Activated CD4-positive, alpha-beta T cell treated with anti-CD3 and anti-CD28 coated beads, Interleukin-2, amount 50 U/mL, for 4 hours (primary cell): ENCODE measurements at regions not wholly inside any gene's neighbourhood (a gene's known extent, or its start where the extent isn't known, plus 50 kb on each side); places are given as distances from the start of the nearest gene placed in this dataset.
"Not testable (repeated sequence)": the region's sequence is repeated elsewhere in the genome, so short reads cannot be mapped to it uniquely, and the experiment has no call there.

Experiments used
- DNase-seq, 2 experiments: peaks; one replicate each; pipeline ENCODE4 v3.0.0-alpha.2; 2020

DNA sequence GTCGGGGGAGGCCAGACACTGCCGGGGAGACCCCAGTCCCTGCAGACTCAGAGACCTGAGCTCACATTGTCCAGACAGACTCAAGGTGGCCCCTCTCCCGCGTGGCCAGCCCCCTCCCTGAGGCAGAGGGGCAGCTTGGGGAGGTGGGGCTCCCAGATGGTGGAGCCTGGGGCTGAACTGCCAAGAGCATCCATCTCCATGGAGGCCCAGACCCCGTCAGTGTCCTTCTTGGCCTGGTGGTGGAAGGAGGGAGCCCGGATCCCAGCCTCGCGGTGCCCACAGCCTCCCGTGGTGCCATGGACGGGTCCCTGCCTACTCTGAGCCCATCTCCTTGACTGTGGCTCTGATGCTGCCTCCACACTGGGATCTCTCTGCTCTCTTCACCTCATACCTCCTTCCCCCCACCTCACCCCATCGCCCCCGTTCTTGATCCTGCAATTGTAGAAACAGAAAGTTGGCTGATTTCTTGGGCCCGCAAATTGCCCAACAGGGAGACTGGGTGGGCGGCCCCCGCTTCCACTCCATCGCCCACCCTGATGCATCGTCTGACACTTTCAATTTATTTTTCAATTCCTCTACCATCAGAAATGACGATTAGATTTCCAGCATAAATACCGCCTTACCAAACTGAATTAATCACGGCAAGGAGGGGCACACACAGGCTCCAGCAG lies 348.9 kb downstream of the MATN1 start:
- no peak for DNase-seq

DNA sequence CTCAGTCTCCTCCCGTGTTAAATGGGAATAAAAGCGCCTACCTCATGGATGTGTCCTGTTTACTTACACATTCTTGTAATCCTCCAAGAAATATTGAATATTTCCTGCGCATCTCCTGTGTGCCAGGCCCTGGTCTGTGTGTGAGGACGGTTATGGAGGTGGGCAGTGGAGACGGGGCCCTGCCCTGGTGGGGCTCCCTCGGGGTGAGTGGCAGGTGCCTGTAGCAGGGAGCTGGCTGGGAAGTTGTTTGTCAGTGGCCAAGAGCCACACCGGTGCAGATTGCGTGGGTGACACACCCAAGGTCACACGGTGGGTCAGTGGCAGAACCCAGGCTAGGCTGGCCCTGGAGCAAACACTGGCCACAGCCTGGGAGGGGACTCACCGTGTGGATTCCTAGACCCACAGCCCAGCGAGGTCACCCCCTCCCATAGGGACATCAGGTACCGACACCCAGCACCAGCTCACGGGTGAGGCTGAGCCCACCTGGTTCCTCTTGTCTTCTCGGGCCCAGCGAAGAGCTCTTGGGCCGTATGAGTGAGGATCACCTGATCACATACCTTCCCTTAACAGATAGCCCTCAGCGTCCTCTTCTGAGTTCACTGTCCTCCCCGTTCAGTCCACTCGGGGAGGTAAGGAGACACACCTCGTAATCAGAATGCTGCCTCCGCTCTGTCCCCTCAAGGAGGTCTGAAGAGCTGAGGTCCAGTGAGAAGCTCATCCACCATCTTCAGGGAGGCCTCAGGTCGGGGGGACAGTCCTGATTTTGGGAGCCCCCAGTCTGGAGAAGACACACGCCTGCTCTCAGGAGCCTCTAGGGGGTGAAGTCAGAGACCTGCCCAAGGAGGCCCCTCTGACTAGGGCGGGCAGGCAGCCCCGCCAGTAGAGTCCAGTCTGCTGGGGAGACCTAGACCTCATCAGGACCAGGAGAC lies 349.6 kb downstream of the MATN1 start:
- DNase-seq, result no peak

DNA sequence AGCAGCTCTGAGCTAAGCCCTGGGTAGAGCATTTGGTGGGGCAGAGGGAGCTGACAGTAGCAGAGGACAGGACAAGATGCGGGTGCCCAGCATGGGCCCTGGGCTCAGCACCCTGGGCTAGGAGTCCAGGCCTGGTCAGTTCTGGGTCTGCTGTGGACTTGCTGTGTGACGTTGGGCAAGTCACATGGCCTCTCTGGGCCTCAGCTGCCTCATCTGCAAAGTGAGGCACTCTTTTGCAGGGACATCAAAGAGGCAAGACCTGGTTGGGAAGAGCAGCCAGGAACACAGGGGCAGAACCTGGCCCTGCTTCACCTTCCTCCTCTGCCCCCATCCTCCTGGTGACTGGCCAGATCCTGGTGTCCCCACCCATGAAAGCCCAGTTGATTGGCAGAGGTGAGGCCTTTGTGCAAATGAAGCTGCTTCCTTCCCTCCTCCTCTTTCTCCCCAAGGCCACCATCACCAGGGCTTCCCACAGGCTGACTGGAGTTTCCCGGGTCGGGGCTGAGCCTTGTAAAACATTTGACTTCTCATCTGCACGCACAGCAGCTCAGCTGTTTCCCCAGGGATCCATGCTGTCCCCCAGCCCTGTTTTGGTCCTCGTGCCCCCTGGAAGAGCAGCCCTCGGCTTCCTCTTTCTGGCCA lies 350.5 kb downstream of the MATN1 start:
- DNase-seq, result no peak

DNA sequence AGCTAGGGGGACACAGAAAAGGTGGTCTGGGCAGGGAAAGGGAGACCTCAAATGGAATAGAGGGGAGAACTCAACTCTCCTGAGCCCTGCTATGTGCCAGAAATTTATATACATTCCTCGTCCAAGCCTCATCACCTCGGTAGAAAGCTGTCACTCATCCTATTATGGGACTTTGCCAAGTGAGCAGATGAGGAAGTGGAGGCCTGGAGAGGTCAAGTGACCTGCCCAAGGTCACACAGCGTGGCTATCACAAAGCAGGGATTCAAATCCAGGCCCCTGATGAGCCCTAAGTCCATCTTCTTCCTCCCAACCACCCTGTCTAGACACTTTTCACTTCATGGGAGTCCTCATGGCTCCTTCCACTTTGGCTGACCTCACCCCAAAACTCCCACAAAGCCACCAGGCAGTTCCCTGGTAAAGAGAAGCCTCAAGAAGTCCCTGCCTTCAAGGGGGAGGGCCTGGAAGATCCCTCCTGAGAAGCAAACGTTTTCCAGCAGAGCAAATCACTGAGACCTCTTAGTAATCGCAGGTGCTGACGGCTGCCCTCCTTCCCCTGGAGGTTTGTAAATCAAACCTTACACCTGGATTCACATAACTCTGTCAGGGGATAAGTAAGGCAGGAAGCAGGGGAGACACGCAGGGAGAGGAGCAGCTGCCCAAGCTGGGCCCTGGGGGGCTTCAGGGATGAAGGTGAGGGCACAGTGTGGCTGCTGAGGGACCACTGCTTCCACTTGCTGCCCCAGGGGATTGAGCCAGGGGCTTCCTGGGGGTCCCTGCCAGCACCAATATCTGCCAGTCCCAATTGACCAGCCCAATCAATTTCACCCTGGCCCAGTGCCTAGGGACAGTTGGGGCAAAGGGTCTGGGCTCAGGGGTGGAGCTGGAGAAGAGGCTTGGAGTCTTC lies 351.2 kb downstream of the MATN1 start:
- no peak for DNase-seq

DNA sequence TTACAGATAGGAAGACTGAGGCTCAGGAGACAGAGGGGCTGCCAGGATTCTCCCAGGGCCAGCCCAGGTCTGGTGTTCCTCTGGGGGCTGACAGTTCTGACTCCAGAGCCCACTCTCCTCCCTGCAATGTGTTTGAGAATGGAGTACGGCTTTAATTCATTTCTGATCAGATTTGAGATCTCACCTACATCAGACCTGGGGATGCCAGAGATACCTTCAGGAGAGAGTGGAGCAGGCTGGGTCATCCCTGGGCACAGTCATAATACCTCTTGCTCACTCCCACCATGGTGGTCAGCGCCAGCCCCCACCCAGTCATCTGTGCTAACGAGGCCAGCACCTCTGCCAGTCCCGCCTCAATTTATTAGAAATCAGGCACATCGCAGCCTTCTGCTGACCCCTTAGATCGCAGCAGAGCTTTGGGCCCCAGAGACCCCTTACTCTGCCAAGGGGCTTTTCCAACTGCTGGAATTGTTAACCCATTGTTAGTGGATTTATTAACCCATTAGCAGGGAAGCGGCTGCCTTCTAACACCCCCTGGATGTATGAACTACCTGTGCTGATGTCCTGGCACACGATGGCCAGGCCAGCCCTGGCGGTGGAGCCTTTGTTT lies 352.1 kb downstream of the MATN1 start:
- no peak for DNase-seq

DNA sequence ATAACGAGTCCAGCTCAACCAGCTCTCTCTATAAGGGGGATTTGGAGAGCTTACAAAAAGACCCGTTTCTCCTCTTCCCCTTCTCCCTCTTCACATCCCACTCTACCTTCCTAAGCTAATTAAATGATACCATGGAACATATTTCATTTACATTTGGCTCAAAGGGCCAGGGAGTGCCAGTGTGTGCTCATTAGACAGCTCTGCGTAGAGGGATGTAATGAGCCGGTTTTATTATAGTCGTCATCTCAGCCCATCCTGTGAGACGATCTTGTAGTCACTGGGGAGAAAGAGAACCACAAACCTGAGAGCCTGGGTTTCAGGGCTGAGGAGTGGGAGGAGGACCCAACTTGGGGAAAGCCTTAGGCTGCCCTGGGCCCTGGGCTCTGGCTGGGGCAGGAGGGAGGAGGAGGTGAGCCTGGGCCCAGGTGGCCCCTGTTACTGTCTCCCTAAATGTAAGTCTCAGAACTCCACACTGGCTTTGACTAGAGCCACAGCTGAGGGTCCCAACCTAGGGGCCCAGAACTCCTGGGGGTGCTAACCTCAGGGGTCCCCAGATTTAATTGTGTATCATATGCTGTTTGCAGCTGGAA lies 354.6 kb downstream of the MATN1 start:
- DNase-seq, result no peak

DNA sequence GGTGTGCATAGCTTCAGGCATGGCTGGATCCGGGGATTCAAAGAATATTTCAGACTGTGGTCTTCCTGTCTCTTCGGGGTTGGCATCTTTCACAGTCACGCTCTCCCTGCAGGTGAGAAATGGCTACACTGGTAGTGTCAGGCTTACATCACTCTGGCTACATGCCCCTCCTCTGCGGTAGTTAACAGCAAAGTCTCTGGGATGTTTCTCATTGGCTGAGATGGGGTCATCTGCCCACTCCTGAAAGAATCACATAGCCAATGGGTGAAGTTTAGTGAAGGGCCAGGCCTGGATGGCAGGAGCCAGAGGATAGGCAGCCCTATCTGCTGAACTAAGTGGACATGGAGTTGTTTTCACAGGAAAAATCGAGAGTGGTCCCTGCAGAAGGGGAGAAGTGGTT lies 356.5 kb downstream of the MATN1 start:
- no peak for DNase-seq

DNA sequence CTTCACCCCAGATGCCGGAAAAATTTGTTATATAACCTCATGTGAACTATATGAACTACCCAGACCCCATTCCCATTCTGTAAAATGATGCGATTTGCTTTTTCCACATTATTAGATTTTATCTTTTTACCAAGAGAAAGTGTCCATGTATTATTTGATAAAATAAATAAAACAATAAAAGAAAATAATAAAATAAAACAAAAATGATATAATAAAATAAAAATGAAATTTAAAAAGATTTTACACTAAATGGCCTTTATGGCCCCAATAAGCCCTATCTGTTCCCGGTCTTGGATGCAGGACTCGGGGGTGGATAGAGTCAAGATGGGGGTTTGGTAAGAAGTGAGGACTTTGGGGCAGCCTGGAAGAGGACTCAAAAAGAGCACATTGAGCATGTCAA lies 357.2 kb downstream of the MATN1 start:
- DNase-seq, result no peak

DNA sequence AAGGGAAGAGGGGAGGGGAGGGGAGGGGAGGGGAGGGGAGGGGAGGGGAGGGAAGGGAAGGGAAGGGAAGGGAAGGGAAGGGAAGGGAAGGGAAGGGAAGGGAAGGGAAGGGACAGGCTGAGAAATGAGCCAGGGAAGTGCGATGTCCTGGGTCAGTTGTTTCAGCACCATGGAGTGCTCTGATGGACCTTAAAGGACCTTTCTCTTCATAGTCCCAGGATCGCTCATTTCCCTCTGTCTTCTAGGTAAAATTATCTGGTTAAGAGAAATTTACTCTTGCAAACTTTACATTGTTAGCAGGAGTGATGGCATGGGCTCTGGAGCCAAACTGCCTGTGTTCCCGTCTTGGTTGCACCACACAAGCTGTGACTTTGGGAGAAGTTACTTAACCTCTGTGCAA lies 357.8 kb downstream of the MATN1 start:
- DNase-seq, result no peak

DNA sequence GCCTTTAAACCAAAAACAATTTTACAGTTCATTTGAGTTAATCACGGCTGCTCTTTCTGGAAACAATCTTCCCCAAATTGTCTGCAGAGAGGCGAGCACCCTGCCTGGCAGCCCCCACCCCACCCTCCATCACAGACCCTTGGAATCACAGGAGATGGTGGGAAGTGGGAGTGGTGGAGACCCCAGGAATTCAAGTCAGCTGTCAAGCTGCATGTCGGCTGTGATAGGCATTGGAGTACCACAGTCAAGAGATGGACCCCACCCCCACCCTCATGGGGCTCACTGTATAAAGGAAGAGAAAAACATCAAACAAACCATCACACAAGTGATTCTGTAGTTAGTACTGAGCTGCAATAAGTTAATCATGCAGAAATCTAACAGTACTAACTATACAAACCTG lies 360.4 kb downstream of the MATN1 start:
- no peak for DNase-seq

DNA sequence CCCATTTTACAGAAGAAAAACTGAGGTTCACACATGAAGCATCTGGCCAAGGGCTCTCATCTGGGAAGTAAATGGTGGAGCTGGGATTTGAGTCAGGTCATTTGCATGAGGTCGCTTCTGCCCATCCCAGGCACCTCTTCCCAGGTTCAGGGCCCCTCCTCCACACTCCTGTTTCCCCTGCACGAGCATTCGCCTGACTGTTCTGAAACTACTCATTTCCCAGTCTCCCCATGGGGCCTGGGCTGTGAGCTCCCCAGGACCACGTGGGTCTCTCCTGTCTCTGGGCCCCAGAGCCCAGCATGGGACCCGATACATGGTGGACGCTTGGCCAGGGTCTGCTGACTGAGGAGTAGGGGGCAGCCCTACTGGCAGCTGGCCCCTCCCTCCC lies 360.8 kb downstream of the MATN1 start:
- no peak for DNase-seq

DNA sequence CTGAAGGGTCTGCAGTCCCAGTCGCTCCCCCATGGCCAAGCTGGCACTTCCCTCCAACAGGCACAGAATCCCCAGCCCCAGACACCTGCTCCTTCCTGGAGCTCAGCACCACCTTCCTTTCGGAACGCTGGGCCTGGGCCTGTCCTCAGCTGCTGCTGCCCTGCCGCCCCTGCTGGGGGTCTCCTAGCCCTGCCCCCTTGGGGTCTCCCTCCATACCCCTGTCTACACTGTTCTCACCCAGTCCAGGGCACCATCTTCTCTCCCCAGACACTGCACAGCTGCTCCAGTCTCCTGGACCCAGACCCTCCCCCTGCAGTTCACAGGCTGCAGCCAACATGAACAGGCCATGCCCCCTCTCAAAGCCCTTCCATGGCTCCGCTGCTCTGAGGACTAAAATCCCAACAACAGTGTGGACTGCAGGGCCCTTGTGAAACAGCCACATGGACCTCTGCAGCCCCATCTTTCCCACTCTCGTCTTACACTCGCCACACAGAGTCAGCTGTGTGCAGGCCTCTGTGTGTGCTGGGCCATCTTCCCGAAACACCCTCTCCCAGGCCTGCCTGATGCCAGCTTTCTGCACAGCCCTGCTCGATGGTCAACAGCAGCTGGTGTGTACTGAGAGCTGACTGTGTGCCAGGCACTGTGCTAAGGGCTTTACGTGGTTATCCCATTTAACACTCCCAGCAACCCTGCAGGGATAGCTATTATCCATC lies 361.3 kb downstream of the MATN1 start:
- DNase-seq, result not testable (repeated sequence)

DNA sequence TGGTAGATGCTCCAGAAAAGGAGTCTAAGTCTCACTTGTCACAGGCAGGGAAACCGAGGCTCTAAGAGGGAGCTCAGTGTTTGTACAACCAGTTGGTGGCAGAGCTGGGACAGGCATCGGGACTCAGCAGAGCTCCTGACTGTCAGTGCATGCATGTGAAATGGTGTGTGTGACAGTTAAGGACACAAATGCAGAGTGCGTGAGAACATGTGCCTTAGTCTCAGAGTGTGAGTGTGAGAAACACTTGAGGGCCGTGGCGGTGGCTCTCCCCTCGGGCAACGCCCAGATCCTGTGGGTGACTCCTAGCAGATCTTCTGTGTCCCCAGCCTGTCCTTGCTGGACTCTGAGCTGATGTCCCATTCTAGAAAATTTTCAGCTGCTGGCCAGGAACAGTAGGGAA lies 362.6 kb downstream of the MATN1 start:
- DNase-seq, result no peak

DNA sequence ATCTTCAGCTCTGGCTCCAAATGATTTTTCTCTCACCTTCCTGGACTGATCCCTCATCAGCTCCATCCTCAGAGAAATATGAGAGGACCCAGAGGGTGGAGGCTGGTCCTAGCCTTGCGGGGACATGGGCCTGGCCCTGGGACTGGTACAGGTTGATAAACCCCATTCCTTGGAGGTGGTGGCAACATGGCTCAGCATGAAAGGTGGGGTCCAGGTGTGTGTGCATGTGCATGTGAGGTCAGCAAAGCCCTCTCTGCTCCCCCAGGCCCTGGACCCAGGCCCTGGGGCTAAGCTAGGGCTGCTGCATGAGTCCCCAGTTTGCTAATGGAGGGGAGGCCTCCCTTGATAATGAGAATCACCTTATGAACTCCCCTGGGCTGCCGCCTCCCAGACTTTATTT lies 363.1 kb downstream of the MATN1 start:
- no peak for DNase-seq

DNA sequence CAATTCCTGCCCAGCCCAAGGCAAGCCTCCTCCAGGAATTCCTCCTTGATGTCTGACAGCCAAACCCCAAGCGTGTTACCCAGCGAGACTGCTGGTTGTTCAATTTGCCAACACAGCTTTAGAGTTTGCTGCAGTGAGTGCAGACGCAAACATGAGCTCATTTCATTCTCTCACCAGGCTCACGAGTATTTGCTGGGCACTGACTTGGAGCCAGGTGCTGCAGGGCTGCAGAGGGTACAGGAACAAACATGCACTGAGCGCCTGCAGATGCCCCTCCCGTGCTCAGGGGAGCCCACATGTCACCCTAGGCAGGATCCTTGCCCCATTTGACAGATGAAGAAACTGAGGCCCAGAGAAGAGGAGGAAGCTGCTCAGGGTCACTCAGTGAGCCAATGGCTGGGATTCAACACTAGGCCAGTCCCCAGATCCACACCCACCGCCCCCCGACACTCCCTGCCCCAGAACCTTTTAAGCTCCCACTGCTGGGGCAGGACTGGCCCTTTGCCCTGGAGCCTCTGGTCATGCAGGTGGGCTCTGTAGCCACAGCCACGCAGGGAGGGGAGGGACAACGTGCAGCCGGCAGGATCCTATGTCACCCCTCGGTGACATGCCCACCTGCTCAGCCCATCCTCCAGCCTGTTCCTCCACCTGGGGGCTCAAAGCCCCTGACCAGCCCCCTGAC lies 363.7 kb downstream of the MATN1 start:
- no peak for DNase-seq

DNA sequence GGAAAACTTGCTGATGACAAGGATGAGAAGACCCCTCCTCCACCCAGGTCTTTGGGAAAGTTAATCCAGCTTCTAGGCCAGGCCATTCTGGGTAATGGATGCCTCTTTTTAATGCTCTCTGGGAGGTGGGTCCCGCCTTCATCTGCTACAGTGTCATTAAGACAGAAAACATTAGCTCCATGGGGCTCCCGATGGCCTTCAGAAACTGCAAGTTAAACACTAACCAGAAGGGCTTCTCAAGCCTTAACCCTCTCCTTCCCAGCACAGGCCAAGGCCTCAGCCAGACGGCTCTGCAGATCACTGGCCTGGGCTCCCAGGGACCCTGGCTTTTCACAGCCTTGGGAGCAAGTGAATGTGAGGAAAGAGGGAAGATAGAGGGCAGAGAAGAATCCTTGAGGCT lies 364.9 kb downstream of the MATN1 start:
- DNase-seq, result no peak

DNA sequence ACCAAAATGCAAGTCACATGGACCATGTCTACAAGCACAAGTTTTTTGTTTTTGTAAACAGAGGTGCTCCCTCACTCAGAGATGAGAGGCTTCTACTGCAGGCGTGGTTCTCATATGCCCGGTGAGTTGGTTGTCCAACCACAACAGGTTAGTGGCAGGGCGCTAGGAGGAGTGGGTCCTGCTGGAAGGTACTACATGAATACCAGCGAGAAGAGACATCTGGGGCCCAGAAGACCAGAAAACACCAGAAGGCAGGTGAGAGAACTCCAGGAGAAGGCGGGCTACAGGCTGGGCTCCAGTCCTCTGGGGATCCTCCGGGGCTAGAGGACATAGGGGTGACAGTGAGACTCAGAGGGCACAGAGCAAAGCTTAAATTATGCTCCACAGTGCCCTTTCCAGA lies 366.5 kb downstream of the MATN1 start:
- no peak for DNase-seq

DNA sequence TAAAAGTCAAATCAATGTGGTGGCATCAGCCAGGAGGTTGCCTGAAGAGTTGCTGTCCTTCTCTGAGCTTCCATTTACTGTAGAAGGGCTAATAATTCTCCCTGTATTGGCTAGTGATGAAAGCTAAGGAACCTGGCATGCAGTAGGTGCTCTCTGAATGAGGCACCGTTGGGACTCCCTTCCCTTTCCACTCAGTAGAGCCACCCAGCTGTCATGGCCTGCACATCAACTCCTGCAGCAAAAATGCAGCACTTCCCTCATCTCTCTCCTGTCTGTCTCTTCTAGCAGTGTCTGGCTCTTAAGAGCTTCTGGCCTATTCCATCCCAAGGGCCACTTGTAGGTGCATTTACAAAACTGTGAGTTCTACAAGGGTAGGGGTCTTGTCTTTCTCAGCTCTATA lies 369.0 kb downstream of the MATN1 start:
- no peak for DNase-seq

DNA sequence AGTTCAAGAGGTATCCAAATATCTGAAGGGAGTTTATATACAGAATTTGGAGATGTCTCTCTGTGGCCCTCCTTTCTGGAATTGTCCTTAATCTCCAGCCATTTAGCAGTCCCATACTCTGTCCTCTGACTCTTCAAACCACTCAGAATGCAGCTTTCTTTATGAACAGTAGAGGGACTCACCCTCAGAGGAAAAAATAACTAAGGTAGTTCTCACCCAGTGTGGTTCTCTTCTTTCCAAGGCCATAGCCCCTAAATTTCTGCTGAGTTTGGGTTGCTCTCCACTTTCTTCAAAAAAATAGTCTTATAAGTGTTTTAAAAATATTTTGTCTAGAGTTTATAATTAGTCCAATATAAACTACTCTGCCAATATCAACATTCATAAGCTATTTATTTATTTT lies 369.7 kb downstream of the MATN1 start:
- DNase-seq, result no peak

DNA sequence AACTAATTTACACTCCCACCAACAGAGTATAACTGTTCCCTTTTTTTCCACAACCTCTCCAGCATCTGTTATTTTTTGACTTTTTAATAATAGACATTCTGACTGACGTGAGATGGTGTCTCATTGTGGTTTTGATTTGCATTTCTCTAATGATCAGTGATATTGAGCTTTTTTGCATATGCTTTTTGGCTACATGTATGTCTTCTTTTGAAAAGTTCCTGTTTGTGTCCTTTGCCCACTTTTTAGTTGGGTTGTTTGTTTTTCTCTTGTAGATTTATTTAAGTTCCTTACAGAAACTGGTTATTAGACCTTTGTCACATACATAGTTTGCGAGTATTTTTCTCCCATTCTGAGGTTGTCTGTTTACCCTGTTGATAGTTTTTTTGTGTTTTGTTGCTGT lies 375.2 kb downstream of the MATN1 start:
- no peak for DNase-seq
